NCI-H2171 (cell line): ENCODE measurements at regions not wholly inside any gene's neighbourhood (a gene's known extent, or its start where the extent isn't known, plus 50 kb on each side); places are given as distances from the start of the nearest gene placed in this dataset.
"Not testable (repeated sequence)": the region's sequence is repeated elsewhere in the genome, so short reads cannot be mapped to it uniquely, and the experiment has no call there.

Source experiments
- DNase-seq: peaks from one replicate; lab custom pipeline; 2025; lab: John Stamatoyannopoulos, UW

- DNase-seq, result no peak
Measured at GRCh38 chr9:124125651-124125977, 114.0 kb downstream of the LHX2 start.

GRCh38 chr9:124126648-124127646, 115.4 kb downstream of the LHX2 start:
- DNase-seq, result peak; percentile 9

- no peak for DNase-seq
Measured at GRCh38 chr9:124128568-124129166, 117.1 kb downstream of the LHX2 start.

DNA sequence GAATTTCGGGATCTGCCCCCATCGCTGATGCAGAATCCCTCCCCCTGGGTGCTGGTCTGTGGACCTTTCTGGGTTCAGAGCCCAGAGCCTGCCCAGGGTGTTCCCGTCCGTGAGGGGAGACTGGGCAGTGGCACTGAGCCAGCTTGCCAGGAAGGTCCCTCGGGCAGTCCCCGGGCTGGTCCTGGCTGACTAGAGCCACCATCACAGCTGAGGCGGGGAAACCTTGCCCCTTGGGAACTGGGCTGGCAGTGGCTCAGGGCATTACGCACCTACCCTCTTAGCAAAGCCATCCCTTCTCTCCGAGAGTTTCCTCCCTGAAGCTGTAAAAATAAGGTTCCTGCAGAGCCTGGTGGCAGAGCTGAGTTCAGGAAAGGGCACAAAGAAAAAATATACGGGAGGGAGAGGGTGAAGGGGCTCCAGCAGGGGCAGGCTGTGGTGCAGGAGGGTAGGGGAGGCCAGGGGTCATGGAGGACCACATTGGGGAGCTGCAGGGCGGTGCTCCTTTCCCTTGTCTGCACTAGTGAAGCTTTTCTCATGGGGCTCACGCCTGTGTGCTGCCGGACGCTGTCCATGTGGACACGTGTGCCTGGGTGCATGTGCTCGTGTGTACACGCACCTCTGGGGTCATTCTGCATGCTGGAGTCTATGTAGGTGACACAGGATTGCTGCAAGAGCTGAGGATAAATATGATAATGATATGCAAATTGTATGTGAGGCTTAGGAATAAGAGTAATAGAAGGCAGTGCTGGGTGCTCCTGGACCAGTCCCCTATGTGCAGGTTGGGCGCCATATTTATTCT, 118.9 kb downstream of the LHX2 start:
- DNase-seq, result no peak

DNA sequence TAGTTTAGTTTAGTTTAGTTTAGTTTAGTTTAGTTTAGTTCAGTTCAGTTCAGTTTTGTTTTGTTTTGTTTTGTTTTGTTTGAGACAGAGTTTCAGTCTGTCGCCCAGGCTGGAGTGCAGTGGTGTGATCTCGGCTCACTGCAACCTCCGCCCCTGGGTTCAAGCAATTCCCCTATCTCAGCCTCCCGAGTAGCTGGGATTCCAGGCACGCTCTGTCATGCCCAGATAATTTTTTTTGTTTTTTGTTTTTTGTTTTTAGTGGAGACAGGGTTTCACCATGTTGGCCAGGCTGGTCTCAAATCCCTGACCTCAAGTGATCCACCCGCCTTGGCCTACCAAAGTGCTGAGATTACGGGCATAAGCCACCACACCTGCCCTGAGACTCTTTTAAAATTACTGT, 120.0 kb downstream of the LHX2 start:
- not testable (repeated sequence) for DNase-seq

DNA sequence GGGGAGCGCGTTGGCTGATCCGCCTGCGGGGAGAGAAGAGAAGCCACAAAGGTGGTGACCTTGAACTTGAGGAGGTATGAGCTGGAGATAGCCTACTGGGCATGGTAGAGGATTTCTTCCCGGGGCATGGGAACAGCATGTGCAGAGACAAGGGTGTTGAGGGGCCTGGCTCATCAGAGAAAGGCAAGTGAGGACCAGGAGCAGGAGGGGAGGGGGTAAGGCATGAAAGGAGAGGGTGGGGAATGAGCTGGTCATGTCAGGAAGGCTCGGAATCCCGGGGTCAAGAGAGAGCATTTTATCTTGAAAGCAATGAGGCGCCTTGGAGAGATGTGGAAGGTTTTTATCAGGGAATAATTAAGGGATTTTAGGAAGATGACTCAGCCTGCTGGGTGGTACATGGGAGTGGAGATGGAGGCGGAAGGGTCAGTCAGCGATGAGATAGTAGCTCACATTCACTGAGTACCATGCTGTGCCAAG, 121.1 kb downstream of the LHX2 start:
- DNase-seq, result no peak

- no peak for DNase-seq
Measured at GRCh38 chr9:124133727-124134126, 122.2 kb downstream of the LHX2 start.

- no peak for DNase-seq
Measured at GRCh38 chr9:124134526-124134925, 123.0 kb downstream of the LHX2 start.

- DNase-seq, result no peak
Measured at GRCh38 chr9:124135813-124136365, 121.9 kb upstream of the NEK6 start.

- DNase-seq, result no peak
Measured at GRCh38 chr9:124137009-124137943, 120.5 kb upstream of the NEK6 start.

DNA sequence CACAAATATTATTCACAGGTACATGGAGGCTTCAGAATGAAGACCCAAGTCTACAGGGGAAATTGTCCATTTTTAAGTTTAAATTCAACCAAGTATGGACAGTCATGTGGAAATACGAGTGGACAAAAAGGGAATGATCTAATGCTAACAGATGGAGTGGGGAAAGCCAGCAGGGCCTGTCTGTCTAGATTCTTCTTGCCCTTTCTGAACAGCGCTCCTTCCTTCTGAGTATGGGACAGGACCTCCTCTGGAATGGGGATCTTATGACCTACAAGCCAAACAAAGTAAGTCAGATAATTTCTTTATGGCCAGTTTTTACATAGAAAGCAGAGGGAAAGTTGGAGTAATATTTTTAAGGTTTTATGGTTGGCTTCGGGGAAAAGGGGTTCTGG, 119.8 kb upstream of the NEK6 start:
- DNase-seq, result no peak

DNA sequence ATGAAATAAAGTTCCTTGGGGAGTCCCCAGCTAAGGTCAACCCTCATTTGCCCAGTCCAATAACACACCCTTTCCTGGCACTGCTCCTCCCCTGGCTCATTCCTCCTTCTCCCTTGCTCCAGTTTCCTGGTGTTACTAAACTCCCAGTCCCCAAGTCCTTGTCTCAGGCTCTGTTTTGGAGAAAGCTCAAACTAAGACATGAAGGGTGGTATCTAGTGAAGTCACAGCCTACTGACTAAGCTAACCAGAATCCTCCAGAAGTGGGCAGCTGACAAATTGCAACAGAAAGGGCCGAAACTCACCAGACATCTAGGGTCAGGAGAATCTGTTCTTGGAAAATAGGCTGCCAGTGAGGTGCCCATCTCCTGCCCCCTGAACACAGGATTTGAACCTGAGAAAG, 118.7 kb upstream of the NEK6 start:
- no peak for DNase-seq

GRCh38 chr9:124140941-124141568, 116.7 kb upstream of the NEK6 start:
- DNase-seq, result no peak

DNA sequence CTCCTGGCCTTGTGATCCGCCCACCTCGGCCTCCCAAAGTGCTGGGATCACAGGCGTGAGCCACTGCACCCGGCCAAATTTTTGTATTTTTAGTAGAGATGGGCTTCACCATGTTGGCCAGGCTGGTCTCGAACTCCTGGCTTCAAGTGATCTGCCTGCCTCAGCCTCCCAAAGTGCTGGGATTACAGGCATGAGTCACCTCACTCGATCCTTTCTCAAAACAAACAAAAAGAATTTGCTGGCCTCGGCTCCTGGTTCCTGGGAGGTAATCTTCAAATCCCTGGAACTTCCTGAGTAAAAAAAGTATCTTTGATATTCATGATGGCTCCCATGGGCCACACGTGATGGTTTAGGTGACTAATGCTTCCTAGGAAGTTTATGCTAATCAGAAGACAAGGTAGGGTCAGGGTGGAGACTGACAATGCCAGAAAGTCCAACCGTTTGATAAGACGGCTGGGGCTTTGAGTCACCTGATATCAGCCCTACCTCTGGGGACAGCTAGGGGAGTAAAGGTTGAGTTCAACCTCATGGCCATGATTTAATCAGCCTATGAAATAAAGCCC, 113.1 kb upstream of the NEK6 start:
- not testable (repeated sequence) for DNase-seq

DNA sequence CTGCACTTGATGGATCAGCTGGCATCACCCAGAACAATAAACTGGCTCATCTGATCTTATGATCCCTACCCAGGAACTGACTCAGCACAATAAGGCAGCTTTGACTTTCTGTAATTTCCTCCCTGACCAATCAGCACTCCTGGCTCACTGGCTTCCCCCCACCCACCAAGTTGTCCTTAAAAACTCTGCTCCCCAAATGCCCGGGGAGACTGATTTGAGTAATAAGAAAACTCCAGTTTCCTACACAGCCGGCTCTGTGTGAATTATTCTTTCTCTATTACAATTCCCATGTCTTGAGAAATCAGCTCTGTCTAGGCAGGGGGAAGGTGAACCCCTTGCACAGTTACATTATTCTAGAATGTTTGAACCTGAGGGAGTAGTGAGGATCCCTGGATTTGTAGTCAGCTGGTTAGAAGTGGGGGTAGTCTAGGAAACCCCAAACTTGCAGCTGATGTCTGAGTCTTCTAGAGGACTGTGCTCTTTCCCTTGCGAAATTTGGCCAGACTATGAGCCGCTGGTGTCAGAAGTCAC, 111.7 kb upstream of the NEK6 start:
- no peak for DNase-seq

DNA sequence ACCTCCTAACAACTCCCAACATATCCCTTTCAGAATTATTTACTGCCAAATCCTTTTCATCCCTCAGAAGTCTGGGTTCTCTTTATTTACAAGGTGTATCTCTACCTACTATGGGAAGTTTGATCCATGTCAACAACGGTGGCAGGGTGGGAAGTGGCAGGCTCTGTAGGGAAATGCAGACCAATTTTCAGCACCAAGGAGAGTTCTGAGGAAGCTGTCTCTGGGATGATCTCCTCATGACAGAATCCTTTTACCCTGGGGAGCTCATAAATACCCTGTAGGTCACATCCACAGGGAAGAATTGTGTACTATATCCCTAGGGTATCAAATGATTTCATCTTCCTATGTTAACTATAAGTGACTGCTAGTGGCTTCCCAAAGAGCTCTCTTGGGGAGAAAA, 107.8 kb upstream of the NEK6 start:
- no peak for DNase-seq

DNA sequence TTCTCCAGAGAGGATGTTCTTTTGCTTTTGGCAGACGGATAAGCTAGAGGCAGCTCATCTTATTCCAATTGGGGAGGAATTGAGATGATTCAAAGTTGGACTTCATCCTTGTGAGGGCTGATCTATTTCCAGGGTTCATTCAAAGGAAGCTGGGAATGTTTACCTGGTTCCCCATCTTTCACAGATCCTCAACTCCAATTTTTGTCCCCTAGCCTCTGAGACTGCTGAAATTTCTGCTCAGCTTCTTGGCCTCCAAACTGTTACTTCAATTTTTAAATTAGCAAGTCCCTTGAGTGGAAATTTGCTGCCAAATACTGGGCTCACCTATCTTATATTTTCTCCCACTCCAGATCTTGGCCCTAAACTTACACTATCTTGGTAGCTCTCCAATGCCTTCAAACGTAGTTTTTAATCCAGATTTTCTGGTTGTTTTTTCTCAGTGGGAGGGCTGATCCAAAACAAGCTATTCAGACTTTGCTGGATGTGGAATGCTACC, 93.9 kb upstream of the NEK6 start:
- DNase-seq, result no peak

- no peak for DNase-seq
Measured at GRCh38 chr9:124164811-124165210, 92.9 kb upstream of the NEK6 start.

DNA sequence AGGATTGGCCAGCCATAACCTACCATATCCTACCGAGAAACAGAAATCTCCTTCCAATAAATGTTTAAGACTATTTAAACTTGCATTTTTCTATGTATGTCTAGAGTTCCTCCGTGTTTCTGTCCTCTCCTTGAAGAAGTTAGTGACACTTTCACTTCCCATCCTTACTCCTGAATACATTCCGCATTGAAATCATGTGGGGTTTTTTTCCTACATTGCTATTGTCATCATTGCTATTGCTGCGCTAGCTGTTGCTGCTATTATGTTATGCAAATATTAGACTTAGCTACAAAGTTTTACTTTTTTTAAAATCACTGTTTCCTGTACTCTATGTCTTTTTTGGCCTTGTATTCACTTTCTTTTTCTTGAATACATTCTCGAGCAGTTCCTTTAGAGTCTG, 83.3 kb upstream of the NEK6 start:
- no peak for DNase-seq

GRCh38 chr9:124177522-124177921, 80.2 kb upstream of the NEK6 start:
- not testable (repeated sequence) for DNase-seq
